B cell (primary cell): ENCODE measurements at regions not wholly inside any gene's neighbourhood (a gene's known extent, or its start where the extent isn't known, plus 50 kb on each side); places are given as distances from the start of the nearest gene placed in this dataset.

Source experiments
- EZH2 ChIP-seq: IDR thresholded peaks from 2 replicates; pipeline ENCODE4 v1.6.1; 2012; ENCODE audit warnings: borderline replicate concordance, low read depth, mild to moderate bottlenecking, moderate library complexity, low read length; ENCODE audit not compliant: insufficient read depth, poor library complexity, severe bottlenecking
- TF ChIP-seq, protein P1 (sequence below): fragments of 200-600 bp; IDR thresholded peaks from one replicate; pipeline ENCODE4 v1.8.0; 2022; ENCODE audit warnings: antibody characterized with exemption, mild to moderate bottlenecking

DNA sequence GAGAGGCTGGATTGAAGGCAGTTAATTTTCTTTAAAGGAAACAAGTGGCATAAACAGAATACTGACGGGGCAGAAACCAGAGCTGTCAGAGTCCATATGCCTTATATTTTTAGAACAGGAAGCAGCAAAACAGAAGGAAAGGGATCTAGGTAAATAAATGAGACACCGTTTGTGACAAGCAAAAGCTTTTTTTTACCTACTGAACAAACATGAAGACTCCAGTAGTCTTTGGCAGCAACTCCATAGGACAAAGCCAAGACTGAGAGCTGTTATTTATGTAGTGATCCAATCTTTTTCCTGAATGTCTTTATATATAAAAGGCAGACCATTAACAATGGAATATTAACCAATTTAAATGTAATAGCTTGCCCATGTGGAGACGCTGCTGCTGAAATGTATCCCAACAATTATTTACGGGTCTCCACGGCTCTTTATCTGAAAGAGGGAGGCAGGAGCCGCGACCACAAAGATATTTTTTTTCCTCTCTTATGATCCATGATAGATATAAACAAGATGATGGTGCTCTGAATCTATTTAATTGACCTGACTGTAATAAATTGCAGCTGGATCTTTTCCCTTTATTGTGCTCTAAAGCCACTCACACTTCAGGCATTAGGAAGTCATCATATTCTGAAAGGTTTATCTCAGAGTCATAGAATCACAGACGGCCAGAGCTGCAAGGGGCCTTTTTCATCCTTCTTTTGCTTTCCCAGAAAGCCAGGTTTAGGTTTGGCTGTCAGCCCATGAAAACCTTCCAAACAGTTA, 687.8 kb downstream of the EFNB2 start:
- TF ChIP-seq, protein P1, sequence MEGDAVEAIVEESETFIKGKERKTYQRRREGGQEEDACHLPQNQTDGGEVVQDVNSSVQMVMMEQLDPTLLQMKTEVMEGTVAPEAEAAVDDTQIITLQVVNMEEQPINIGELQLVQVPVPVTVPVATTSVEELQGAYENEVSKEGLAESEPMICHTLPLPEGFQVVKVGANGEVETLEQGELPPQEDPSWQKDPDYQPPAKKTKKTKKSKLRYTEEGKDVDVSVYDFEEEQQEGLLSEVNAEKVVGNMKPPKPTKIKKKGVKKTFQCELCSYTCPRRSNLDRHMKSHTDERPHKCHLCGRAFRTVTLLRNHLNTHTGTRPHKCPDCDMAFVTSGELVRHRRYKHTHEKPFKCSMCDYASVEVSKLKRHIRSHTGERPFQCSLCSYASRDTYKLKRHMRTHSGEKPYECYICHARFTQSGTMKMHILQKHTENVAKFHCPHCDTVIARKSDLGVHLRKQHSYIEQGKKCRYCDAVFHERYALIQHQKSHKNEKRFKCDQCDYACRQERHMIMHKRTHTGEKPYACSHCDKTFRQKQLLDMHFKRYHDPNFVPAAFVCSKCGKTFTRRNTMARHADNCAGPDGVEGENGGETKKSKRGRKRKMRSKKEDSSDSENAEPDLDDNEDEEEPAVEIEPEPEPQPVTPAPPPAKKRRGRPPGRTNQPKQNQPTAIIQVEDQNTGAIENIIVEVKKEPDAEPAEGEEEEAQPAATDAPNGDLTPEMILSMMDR = no peak
- TF ChIP-seq EZH2 = no peak
